Breast epithelium (tissue), 4 donors: ENCODE measurements at regions not wholly inside any gene's neighbourhood (a gene's known extent, or its start where the extent isn't known, plus 50 kb on each side); places are given as distances from the start of the nearest gene placed in this dataset.

Experiments
- DNase-seq, 2 donors: peaks; one replicate each; pipeline ENCODE4 v3.0.0-alpha.2; 2019; ENCODE audit warnings: low spot score in 2 of 2
- H3K27ac ChIP-seq, 2 donors: fragments of 200-600 bp; sonication (generic) in 1 of 2; one replicate each; pipeline ENCODE4 v1.5.1; 2016 to 2019; ENCODE audit warnings: mild to moderate bottlenecking in 1 of 2
- H3K27me3 ChIP-seq, 2 donors: fragments of 200-600 bp; sonication (generic) in 1 of 2; one replicate each; pipeline versions ENCODE4 v1.5.1 to v1.6.0; 2017 to 2019; ENCODE audit warnings: control low read depth in 1 of 2, mild to moderate bottlenecking in 1 of 2
- H3K36me3 ChIP-seq: fragments of 200-600 bp; one replicate; pipeline ENCODE4 v1.5.1; 2019
- H3K4me1 ChIP-seq, 2 donors: fragments of 200-600 bp; sonication (generic); one replicate each; pipeline ENCODE4 v1.5.1; 2016 to 2019; ENCODE audit warnings: control low read depth in 1 of 2
- H3K4me3 ChIP-seq, 3 donors: fragments of 200-600 bp; sonication (generic); 1 replicate in 2 of 3; 2 replicates in 1 of 3; pipeline ENCODE4 v1.5.1; 2016 to 2019; ENCODE audit warnings: mild to moderate bottlenecking in 3 of 3, moderate library complexity in 2 of 3
- H3K9me3 ChIP-seq, 2 donors: fragments of 200-600 bp; sonication (generic) in 1 of 2; one replicate each; pipeline ENCODE4 v1.5.1; 2016 to 2019; ENCODE audit warnings: control low read depth in 1 of 2
- POLR2A ChIP-seq: fragments of 450-650 bp; IDR thresholded peaks from one replicate; pipeline ENCODE4 v1.6.1; 2016; ENCODE audit warnings: antibody characterized with exemption, mild to moderate bottlenecking, moderate library complexity
- POLR2AphosphoS5 ChIP-seq, 3 donors: sonication (generic); formaldehyde crosslinking; IDR thresholded peaks; one replicate each; pipeline ENCODE4 v1.6.1; 2017; ENCODE audit warnings: antibody characterized with exemption in 3 of 3
- intact Hi-C: fragments of 100-400 bp; cut with DNase I; formaldehyde crosslinking; loops from one replicate; pipeline ENCODE4 v1.15.1; 2023; ENCODE audit warnings: low total_unique reads
- TF ChIP-seq, protein P1 (sequence below), 3 donors: fragments of 450-650 bp; IDR thresholded peaks; one replicate each; pipeline ENCODE4 v1.5.1; 2016 to 2017; ENCODE audit warnings: antibody characterized with exemption in 3 of 3, mild to moderate bottlenecking in 3 of 3, moderate library complexity in 3 of 3

DNA sequence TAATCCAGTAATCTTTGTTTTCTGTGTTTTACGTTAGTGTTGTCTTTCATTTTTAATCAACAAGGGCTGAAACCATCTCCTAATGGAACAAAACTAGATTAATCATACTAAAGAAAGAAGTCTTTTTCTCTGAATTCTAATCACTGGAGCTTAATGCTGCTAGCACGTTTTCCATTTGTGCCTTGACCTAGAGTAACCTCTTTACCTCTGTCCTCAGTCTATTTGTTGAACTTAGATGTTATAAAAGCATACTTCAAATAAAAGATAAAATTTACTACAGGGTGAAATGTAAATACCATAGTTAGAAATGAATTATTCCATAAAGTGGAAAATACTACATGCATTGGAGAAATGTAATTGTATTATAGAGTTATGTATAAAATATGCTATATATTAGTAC is 207.1 kb downstream of the NKX6-1 start:
- H3K36me3 ChIP-seq = no peaks in the 10 kb centered on the region
- no peak for DNase-seq
- TF ChIP-seq POLR2A = no peak
- TF ChIP-seq, protein P1, sequence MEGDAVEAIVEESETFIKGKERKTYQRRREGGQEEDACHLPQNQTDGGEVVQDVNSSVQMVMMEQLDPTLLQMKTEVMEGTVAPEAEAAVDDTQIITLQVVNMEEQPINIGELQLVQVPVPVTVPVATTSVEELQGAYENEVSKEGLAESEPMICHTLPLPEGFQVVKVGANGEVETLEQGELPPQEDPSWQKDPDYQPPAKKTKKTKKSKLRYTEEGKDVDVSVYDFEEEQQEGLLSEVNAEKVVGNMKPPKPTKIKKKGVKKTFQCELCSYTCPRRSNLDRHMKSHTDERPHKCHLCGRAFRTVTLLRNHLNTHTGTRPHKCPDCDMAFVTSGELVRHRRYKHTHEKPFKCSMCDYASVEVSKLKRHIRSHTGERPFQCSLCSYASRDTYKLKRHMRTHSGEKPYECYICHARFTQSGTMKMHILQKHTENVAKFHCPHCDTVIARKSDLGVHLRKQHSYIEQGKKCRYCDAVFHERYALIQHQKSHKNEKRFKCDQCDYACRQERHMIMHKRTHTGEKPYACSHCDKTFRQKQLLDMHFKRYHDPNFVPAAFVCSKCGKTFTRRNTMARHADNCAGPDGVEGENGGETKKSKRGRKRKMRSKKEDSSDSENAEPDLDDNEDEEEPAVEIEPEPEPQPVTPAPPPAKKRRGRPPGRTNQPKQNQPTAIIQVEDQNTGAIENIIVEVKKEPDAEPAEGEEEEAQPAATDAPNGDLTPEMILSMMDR (IDR thresholded peaks at IDR 0.05) = no peak
- H3K4me1 ChIP-seq = no peaks in the 10 kb centered on the region
- no peak overlapping the region for H3K4me3 ChIP-seq
- no peak overlapping the region for H3K27ac ChIP-seq
- H3K9me3 ChIP-seq = peaks cover 0 to 5% of the 10 kb centered on the region in 2 donors
- no peaks in the 10 kb centered on the region for H3K27me3 ChIP-seq
- intact Hi-C loops = no loop called here

DNA sequence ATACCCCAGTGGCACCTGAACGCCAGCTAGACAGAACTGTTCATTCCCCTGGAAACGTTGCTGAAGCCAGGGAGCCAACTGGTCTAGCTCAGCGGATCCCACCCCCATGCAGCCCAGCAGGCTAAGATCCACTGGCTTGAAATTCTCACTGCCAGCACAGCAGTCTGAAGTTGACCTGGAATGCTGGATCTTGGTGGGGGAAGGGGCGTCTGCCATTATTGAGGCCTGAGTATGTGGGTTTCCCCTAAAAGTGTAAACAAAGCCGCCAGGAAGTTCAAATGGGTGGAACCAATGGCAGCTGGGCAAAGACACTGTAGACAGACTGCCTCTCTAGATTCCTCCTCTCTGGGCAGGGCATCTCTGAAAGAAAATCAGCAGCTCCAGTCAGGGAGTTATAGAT is 213.0 kb downstream of the NKX6-1 start:
- no peaks in the 10 kb centered on the region for H3K4me1 ChIP-seq
- intact Hi-C loops = no loop called here
- no peak overlapping the region for H3K27ac ChIP-seq
- H3K9me3 ChIP-seq = peaks cover 0 to 5% of the 10 kb centered on the region in 2 donors
- no peak for DNase-seq
- no peaks in the 10 kb centered on the region for H3K27me3 ChIP-seq
- H3K4me3 ChIP-seq = no peak overlapping the region
- TF ChIP-seq, protein P1 (IDR thresholded peaks at IDR 0.05) = no peak
- TF ChIP-seq POLR2A (no peak), POLR2AphosphoS5 (IDR thresholded peaks at IDR 0.05) (no peak)
- no peaks in the 10 kb centered on the region for H3K36me3 ChIP-seq

DNA sequence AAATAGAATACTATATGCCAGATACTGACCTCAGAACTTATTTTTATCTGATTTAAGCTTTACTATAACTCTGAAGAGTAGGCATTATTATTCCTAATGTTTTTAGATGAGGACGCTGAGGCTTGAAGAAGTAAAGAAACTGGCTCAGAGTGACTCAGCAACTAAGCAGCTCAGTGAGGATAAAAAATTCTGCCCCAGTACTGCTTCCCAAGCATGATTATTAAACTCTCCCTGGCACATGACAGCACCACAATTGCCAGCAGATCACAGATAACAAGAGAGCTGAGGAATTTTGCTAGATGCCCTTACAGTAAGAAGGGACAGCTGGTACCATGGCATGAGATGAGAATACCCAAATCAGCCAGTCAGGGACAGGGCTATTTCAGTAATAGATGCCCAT is 219.4 kb downstream of the NKX6-1 start:
- intact Hi-C loops = no loop called here
- H3K9me3 ChIP-seq = no peaks in the 10 kb centered on the region
- DNase-seq = no peak
- no peaks in the 10 kb centered on the region for H3K36me3 ChIP-seq
- no peak overlapping the region for H3K27ac ChIP-seq
- no peak overlapping the region for H3K4me3 ChIP-seq
- H3K4me1 ChIP-seq = no peaks in the 10 kb centered on the region
- no peaks in the 10 kb centered on the region for H3K27me3 ChIP-seq
- TF ChIP-seq POLR2AphosphoS5 (IDR thresholded peaks at IDR 0.05) = no peak
- TF ChIP-seq, protein P1 (IDR thresholded peaks at IDR 0.05) = no peak
- TF ChIP-seq POLR2A = no peak

DNA sequence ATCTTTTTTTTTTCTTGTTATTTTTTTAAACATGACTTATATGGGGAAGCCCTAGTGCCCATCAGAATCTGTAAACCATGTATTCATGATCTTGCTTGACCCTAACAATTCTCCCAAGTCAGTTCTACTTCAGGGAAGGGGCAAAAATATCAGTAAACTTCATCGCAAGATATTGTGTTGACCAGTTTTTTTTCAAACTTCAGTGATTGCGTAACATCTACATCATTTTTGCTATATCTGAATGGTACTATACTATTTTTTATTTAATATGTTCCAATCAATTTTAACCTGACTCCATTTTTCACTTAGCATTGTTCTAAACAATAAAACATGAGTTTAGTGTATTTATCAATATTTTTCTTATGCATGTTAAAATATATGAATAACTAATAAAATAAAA is 221.2 kb downstream of the NKX6-1 start:
- TF ChIP-seq, protein P1 (IDR thresholded peaks at IDR 0.05) = no peak
- no peak for TF ChIP-seq POLR2AphosphoS5 (IDR thresholded peaks at IDR 0.05)
- no peak for TF ChIP-seq POLR2A
- Histone ChIP-seq H3K9me3 (no peaks in the 10 kb centered on the region), H3K4me3 (no peak overlapping the region), H3K4me1 (no peaks in the 10 kb centered on the region), H3K27me3 (no peaks in the 10 kb centered on the region), H3K36me3 (no peaks in the 10 kb centered on the region), H3K27ac (no peak overlapping the region)
- intact Hi-C loops = no loop called here
- DNase-seq = no peak

DNA sequence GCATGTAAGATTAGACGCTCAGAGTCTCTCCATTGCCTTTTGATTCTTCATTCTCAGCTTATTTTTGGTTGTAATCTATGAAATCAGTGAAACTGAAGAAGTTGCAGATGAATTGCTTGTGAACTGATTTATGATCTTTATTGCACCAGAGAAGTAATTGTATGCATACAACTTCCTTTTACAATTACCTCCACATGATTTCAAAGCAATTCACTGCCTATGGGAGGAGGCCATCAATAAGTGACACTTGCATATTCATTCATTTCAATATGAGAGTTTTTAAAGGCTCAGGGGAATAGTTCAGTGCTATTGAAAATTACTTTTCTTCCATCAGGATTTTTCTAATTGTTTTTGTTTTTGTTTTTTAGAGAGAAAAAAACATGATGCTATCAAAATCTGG is 222.3 kb downstream of the NKX6-1 start:
- H3K9me3 ChIP-seq = no peaks in the 10 kb centered on the region
- H3K4me1 ChIP-seq = no peaks in the 10 kb centered on the region
- no peaks in the 10 kb centered on the region for H3K36me3 ChIP-seq
- intact Hi-C loops = no loop called here
- TF ChIP-seq, protein P1 (IDR thresholded peaks at IDR 0.05) = no peak
- no peak for TF ChIP-seq POLR2A
- no peak for TF ChIP-seq POLR2AphosphoS5 (IDR thresholded peaks at IDR 0.05)
- H3K27ac ChIP-seq = no peak overlapping the region
- H3K4me3 ChIP-seq = no peak overlapping the region
- no peak for DNase-seq
- no peaks in the 10 kb centered on the region for H3K27me3 ChIP-seq
